K562 (cell line): ENCODE measurements at regions not wholly inside any gene's neighbourhood (a gene's known extent, or its start where the extent isn't known, plus 50 kb on each side); places are given as distances from the start of the nearest gene placed in this dataset.

ENCODE experiments used
- ATAC-seq: fragments of 200-7000 bp; cut with Tn5 transposase; 3 replicates; pipeline ENCODE4 v1.9.1; 2020; ENCODE audit warnings: moderate library complexity
- BruUV-seq: library from RNA; stranded (reverse); fragments of 400-500 nt; replicated peaks from 2 replicates; lab custom pipeline; 2021; lab: Mats Ljungman, UMichigan
- CTCF ChIA-PET: fragments of 300-600 bp; formaldehyde crosslinking; extraction: SDS; loops from one replicate; lab custom pipeline; 2021; ENCODE audit warnings: low intra/inter-chr PET ratio; lab: Yijun Ruan, JAX
- POLR2A ChIA-PET: fragments of 300-600, 350-650 bp; sonication (Branson Sonifier 250); formaldehyde crosslinking; extraction: SDS; loops from one replicate; lab custom pipeline; 2021; ENCODE audit warnings: antibody characterized with exemption, inconsistent platforms; lab: Yijun Ruan, JAX
- DNase-seq, 4 experiments: peaks; one replicate each; pipeline versions ENCODE4 v3.0.0 to v3.0.0-alpha.2; 2011 to 2018; ENCODE audit warnings: low spot score in 3 of 4, mixed read lengths in 3 of 4; ENCODE audit errors: extremely low read depth in 1 of 4
- FAIRE-seq: peaks from 2 replicates; lab custom pipeline; 2011; peaks lifted over from hg19 to GRCh38; lab: Jason Lieb, UNC
- H2AFZ ChIP-seq: 2 replicates; pipeline ENCODE4 v1.6.0; 2011; ENCODE audit warnings: low read depth, low read length, control low read depth, inconsistent platforms
- H3K27ac ChIP-seq: fragments of 200-600 bp; 3 replicates; pipeline ENCODE4 v1.8.0; 2011; ENCODE audit warnings: low read depth, mild to moderate bottlenecking, control low read depth, inconsistent platforms, low read length, moderate library complexity, mixed read lengths; ENCODE audit errors: extremely low read depth
- H3K27me3 ChIP-seq, 2 experiments: fragments of 300-600 bp in 1 of 2; 2 replicates in 1 of 2; 3 replicates in 1 of 2; pipeline versions ENCODE4 v1.6.0 to v1.8.0; 2011; ENCODE audit warnings: inconsistent platforms in 2 of 2, low read length in 2 of 2, mild to moderate bottlenecking in 1 of 2, mixed read lengths in 1 of 2, moderate library complexity in 1 of 2; ENCODE audit not compliant: control insufficient read depth in 2 of 2, insufficient read depth in 2 of 2
- H3K36me3 ChIP-seq: fragments of 300-600 bp; 3 replicates; pipeline ENCODE4 v1.8.0; 2011; ENCODE audit warnings: mild to moderate bottlenecking, low read length, inconsistent platforms; ENCODE audit not compliant: control insufficient read depth, insufficient read depth
- H3K4me1 ChIP-seq, 2 experiments: fragments of 200-600 bp in 1 of 2; replicated peaks in 1 of 2; 2 replicates in 1 of 2; 3 replicates in 1 of 2; pipeline versions ENCODE4 v1.5.1 to v1.8.0; 2011; ENCODE audit warnings: inconsistent platforms in 2 of 2, low read length in 2 of 2, mild to moderate bottlenecking in 1 of 2, mixed read lengths in 1 of 2, moderate library complexity in 1 of 2; ENCODE audit not compliant: control insufficient read depth in 2 of 2, insufficient read depth in 2 of 2
- H3K4me2 ChIP-seq: 2 replicates; pipeline ENCODE4 v1.6.1; 2011; ENCODE audit warnings: low read length, control low read depth, inconsistent platforms, mixed read lengths; ENCODE audit not compliant: insufficient read depth
- H3K4me3 ChIP-seq: fragments of 200-600 bp; sonication (generic), shearing (Covaris generic); 2 replicates; pipeline ENCODE4 v1.5.1; 2016; ENCODE audit warnings: control low read depth, inconsistent platforms
- H3K79me2 ChIP-seq: fragments of 200-600 bp; 3 replicates; pipeline ENCODE4 v1.8.0; 2011; ENCODE audit warnings: low read length, inconsistent platforms; ENCODE audit not compliant: control insufficient read depth, insufficient read depth
- H3K9ac ChIP-seq, 2 experiments: 2 replicates each; pipeline versions ENCODE4 v1.6.0 to v1.6.1; 2011; ENCODE audit warnings: low read depth in 2 of 2, low read length in 2 of 2, control low read depth in 1 of 2, inconsistent platforms in 1 of 2, mild to moderate bottlenecking in 1 of 2, mixed read lengths in 1 of 2; ENCODE audit not compliant: insufficient read depth in 1 of 2
- H3K9me1 ChIP-seq: one replicate; pipeline ENCODE4 v1.6.0; 2011; ENCODE audit warnings: inconsistent platforms, mild to moderate bottlenecking, low read length, moderate library complexity; ENCODE audit not compliant: control insufficient read depth, insufficient read depth
- H3K9me3 ChIP-seq: replicated peaks from 2 replicates; pipeline ENCODE4 v1.5.1; 2011; ENCODE audit warnings: low read depth, low read length, inconsistent platforms; ENCODE audit not compliant: control insufficient read depth, insufficient read depth
- H4K20me1 ChIP-seq: replicated peaks from 2 replicates; pipeline ENCODE4 v1.6.1; 2011; ENCODE audit warnings: low read length, inconsistent platforms, mixed read lengths; ENCODE audit not compliant: control insufficient read depth, insufficient read depth
- HDAC1 ChIP-seq, 2 experiments: fragments of 450-650 bp; IDR thresholded peaks; 2 replicates each; pipeline ENCODE4 v1.6.1; 2016 to 2017; ENCODE audit warnings: inconsistent platforms in 1 of 2, mild to moderate bottlenecking in 1 of 2, moderate library complexity in 1 of 2
- KLF1 ChIP-seq: fragments of 450-650 bp; IDR thresholded peaks from 2 replicates; pipeline ENCODE4 v1.6.1; 2016; ENCODE audit warnings: missing genetic modification characterization, missing compliant biosample characterization
- MBD2 ChIP-seq: sonication (generic); IDR thresholded peaks from 2 replicates; pipeline ENCODE4 v1.6.1; 2016; ENCODE audit warnings: low read depth, borderline replicate concordance
- PHF21A ChIP-seq: fragments of 450-650 bp; IDR thresholded peaks from 2 replicates; pipeline ENCODE4 v1.6.1; 2017; ENCODE audit warnings: low read depth, borderline replicate concordance
- SIX5 ChIP-seq, 2 experiments: IDR thresholded peaks; 2 replicates each; pipeline ENCODE4 v1.6.1; 2011; ENCODE audit warnings: low read length in 2 of 2, borderline replicate concordance in 1 of 2, low read depth in 1 of 2, mild to moderate bottlenecking in 1 of 2, moderate library complexity in 1 of 2; ENCODE audit not compliant: insufficient read depth in 1 of 2
- WGBS: fragments of 100-300 bp; shearing (Covaris generic); methylation state at CpG from one replicate; pipeline ENCODE4 v1.1.6; 2016; ENCODE audit warnings: low coverage, mixed read lengths; ENCODE audit not compliant: insufficient coverage; ENCODE audit errors: missing lambda C conversion rate; 5-methylcytosine and 5-hydroxymethylcytosine counted together
- in situ Hi-C: fragments of 300-500 bp; cut with MboI; formaldehyde crosslinking; loops from 4 replicates; pipeline ENCODE4 v1.15.0; 2018; ENCODE audit warnings: inconsistent platforms, mixed read lengths
- intact Hi-C: fragments of 100-400 bp; cut with micrococcal nuclease; formaldehyde crosslinking; loops from 2 replicates; pipeline ENCODE4 v1.14.2; 2022
- TF ChIP-seq, protein P1 (sequence below): fragments of 250-450 bp; sonication (Bioruptor Pico); IDR thresholded peaks from 2 replicates; pipeline ENCODE4 v1.5.0; 2021

DNA sequence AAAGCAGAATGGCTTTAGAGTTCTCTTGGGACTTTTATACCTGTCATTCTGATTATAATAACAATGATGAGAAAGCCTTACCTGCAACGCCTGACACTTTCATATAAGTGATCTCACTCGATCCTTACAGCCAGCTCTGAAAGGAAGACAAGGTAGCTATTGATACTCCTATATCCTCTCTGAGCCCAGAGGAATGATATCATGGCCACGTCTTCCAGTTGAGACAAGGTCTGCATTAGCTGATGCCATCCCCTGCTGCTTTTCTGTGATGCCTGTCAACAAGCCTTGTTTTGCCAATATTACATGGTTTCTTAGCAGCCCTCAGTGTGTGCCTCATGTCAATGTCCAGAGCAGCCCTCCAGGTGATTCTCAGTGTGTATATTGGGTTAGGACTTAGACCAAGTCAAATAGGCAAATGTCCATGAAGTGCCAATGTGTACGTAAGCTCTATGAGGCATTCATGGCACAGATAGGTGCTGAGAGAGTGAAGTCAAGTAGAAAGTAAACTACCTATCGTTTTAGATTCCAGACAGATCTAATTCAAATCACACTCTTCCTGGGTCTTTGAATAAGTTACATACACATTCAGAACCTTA, 405.9 kb downstream of the ADRA2A start:
- FAIRE-seq = no peak
- POLR2A ChIA-PET = no interaction called here
- TF ChIP-seq MBD2 (no peak), PHF21A (no peak), HDAC1 (IDR thresholded peaks at IDR 0.05) (no peak), KLF1 (tag) (no peak), SIX5 (IDR thresholded peaks at IDR 0.05; ENCODE audit: borderline replicate concordance in 1 of 2, insufficient read depth in 1 of 2, low read depth in 1 of 2, low read length in 2 of 2) (no peak)
- TF ChIP-seq, protein P1, sequence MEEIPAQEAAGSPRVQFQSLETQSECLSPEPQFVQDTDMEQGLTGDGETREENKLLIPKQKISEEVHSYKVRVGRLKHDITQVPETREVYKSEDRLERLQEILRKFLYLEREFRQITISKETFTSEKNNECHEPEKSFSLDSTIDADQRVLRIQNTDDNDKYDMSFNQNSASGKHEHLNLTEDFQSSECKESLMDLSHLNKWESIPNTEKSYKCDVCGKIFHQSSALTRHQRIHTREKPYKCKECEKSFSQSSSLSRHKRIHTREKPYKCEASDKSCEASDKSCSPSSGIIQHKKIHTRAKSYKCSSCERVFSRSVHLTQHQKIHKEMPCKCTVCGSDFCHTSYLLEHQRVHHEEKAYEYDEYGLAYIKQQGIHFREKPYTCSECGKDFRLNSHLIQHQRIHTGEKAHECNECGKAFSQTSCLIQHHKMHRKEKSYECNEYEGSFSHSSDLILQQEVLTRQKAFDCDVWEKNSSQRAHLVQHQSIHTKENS (CRISPR knock-in tag) = no peak

More for the DNA sequence above, 405.9 kb downstream of the ADRA2A start:
- BruUV-seq = no TSS peak
- Histone ChIP-seq H3K4me2 (no peak overlapping the region), H2AFZ (no peak overlapping the region), H3K27ac (no peak overlapping the region), H3K4me1 (no peaks in the 10 kb centered on the region), H3K4me3 (no peak overlapping the region), H3K36me3 (no peaks in the 10 kb centered on the region), H3K9me3 (no peaks in the 10 kb centered on the region), H3K9me1 (no peaks in the 10 kb centered on the region), H3K9ac (no peak overlapping the region), H3K79me2 (no peaks in the 10 kb centered on the region), H4K20me1 (no peaks in the 10 kb centered on the region), H3K27me3 (no peaks in the 10 kb centered on the region)
- 3% methylated on average over 5 of the region's 5 CpGs for WGBS
- in situ Hi-C loops = no loop called here
- ATAC-seq = no peak
- DNase-seq = no peak
- CTCF ChIA-PET = no interaction called here
- intact Hi-C loops = no loop called here
